Left renal pelvis (tissue), 4 donors: ENCODE measurements at regions not wholly inside any gene's neighbourhood (a gene's known extent, or its start where the extent isn't known, plus 50 kb on each side); places are given as distances from the start of the nearest gene placed in this dataset.

Experiments
- DNase-seq, 4 donors: peaks; one replicate each; pipeline ENCODE4 v3.0.0-alpha.2; 2013; ENCODE audit warnings: low read depth in 4 of 4, low spot score in 3 of 4

DNA sequence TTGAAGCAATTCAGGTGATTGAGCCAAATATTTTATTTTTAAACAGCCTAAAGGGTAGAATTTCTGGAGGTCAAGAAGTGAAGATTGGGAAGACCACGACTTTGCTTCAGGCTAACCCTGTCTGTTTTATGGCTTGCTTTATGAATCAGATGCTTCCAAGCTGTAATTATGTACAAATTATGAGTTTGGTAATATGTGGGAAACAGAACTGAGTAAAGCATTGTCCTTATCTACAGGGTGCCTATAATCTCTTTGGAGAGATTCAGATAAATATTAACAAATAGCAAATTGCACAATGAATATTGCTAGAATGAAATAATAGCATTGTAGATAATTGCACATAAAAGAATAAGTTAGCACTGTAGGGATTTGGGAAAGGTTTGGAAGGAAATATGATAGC is 539.4 kb upstream of the CDH2 start:
- no peak for DNase-seq

DNA sequence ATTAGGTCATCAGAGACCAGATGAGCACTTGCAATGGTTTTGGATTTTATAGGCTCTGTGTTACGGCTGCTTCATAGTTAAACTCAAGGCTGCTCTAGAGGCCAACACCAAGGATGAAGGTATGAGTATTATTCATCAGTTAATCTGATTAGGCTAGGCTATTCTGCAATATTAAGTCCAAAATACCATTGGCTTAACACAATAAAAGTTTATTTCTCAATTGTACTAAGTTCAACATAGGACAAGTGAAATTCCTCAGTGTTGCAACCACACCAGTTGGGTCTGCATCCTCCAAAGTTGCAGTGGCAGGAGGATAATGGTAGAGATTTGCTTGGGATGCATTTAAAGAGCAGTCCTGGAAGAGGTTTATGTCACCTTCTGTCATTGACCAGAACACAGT is 538.3 kb upstream of the CDH2 start:
- DNase-seq = no peak

DNA sequence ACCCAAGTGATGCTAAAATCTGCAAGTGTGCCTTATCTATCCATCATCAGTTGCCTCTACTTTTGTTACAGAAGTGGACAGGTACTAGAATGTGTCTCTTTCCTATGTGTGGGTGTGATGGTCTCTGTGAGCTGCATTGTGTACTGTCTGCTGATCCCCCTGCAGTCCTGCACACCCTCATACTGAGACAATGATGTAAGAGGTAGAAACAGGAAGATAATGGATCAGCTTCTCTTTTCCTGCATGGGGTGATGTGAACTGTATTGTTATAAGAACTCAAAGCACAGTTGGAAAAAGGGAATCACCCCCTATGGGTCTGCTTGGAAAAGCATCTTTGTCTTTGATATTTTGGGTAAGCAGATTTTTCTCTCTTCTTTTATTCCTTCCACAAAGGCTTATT is 537.6 kb upstream of the CDH2 start:
- no peak for DNase-seq

DNA sequence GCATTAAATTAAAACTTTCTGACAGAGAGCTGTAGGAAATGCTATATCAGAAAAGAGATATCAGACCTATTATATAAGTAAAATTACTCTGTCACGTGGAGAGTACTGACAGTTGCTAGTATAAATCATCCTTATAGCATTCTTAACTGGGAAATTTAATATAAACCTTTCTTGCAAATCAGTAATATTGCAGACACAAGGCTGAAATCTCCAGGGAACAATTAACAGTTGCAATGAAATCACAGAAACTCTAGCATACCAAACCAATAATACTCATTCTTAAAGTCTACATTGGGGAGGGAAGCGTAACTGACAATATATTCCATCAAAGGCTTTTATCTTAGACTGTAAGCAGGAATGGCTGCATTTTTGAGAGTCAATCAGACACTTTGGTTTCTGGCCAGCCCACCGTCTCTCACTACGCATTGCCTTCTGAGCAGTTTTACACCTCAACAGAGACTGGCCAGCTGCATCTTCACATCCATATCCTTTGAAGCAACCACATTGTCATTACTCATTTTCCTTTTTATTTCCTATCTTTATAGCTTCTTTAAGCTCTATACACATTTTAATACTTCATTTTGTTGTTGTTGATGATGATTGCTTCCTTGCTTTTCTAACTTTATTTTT is 536.0 kb upstream of the CDH2 start:
- DNase-seq = no peak

DNA sequence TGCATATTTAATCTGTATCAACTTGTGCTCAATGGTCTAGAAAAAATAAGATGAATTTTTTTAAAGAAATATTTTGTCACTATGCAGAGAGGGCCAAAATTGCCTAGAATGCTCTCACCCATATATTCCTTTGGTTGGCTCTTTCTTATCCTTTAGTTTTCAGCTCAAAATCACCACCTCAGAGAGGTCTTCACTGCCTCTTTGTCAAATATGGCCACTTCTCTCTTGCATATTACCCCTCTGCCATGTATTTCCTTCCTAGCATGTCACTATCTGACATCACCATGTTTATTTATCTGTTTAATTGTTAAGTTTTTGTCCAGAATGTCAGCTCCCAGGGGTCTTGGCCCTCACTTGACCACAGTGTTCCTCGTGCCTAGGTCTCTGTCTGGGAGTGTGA is 535.2 kb upstream of the CDH2 start:
- DNase-seq = no peak

DNA sequence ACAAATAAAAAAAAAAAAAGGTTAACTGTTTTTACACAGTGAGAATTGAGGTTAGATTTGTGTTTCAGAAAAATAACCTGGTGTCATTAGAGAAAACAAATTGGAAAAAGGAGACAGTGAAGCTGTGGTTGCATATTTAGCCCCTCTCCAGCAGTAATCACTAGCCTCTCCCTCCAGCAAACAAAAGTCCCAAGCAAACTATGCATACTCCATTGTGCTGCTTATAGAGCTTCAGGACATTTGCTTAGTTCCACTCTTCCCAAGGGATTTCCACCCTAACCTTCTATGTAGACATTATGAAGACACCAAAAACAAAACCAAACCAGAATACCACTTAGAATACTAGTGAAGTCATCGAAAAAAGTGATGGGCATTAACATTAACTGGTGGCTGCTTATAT is 534.2 kb upstream of the CDH2 start:
- DNase-seq = no peak

DNA sequence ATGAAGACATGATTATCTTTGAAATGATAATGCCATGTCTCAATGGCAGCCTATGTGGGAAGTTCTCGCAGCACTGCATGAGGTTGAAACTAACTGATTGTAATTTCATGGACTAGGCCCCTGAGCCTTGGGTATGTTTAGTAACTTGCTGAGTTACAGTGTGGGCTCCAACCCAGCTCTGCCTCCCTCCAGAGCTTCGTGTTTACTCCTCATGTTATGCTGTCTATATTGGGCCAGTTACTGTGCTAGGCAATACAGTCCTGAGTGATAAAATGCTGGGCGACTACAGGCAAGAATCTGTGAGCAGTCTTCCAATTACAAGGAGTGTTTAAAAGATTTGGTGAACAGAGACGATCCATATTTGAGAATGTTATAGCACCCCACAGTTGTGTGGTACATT is 530.1 kb upstream of the CDH2 start:
- no peak for DNase-seq

DNA sequence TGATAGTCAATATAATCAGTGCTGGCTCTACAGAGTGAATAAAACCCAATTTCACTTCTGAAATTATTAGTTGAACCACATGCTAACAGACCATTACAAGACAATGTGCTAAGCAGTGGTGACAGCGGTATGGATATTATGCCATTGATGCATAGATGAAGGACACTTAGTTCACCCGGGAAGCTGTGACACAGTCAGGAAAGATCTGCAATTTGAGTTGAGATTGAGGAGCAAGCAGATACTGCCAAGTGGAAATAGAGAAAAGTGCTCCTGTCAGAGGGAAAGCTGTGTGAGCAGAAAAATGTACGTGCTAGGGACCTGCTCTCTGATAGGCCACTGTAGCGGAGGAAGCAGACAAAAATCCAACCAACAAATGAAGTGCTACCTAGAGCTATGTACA is 529.5 kb upstream of the CDH2 start:
- DNase-seq = no peak

DNA sequence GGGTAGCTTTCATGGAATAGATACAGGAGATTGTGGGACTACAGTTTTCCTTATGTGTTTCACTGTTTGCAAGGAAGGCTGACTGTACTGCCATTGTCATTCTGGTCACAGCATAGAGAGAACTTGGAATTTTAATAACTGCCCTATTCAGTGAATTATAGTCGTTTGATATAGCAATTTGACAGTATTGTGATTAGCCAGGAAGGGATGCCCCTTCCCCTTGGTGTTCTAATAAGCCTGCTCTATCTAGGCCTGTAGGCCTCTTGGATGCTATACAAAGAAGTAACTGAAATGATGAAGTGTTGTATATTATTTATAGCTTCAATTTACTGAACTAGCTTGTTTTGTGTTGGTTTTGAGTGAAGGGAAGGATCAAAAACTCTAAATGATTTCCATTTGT is 528.6 kb upstream of the CDH2 start:
- DNase-seq = no peak

DNA sequence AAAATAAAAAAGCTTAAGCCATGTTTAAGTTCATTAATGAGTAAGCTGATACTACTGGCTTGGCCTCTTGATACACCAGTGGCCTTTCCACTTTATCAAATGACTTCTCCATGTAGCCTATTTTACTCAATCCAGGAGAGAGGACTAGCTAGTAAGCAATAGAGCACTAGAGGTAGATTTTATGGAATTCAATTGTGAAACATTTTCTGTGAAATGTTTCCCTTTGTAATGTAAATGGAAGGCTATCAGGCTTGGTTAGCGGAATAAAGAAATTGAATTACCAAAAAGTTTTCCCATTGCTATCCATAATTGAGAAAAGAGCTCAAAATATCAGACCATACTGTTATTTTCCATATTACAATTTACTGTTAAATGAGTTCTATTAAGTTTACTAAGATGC is 515.4 kb upstream of the CDH2 start:
- DNase-seq = no peak

DNA sequence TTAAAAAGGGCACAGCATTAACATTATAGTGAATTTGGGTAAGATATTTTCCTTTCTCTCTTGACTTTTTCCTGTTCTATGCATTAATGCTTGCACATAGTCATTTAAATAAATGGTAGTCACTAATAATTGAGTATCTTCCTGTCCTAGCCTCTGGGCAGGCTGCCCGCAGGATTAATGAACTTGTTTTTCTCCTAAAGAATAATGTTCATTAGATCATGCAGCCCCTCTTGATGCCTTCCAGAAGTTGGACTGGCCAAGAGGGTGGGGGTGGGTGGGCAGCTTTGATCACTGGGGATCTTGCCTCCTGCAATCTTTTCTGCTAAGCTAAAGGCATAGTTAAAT is 514.5 kb upstream of the CDH2 start:
- no peak for DNase-seq

DNA sequence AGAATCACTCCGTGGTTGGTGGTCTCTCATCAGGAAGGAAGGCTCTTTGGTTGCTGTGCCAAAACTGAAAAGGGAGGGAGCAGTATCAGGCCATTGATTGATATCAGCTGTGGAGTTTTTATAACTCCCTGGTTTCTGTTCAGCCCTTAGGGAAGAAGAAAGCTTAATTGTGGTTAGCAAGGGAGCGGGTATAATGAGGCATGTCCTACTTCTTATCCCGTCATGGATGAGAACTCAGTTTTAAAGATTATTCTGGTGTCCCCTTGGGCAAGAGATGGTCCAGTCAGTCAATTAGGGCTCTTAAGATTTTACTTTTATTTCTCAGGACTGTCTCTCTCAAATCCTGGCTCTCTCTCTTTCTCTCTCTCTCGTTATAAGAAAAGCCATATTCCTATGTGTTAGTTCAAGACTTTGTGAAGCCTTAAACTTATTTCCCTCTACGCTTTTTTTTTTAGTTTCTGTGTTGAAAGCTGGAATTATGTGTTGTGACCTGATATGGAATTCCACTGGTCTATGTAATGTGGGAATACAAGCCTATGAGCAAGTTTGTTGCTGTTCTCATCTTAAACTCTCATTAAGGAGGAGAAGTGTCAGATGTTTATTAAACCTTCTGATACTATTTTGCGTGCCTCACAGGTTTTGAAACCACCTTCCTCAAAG is 514.0 kb upstream of the CDH2 start:
- no peak for DNase-seq

DNA sequence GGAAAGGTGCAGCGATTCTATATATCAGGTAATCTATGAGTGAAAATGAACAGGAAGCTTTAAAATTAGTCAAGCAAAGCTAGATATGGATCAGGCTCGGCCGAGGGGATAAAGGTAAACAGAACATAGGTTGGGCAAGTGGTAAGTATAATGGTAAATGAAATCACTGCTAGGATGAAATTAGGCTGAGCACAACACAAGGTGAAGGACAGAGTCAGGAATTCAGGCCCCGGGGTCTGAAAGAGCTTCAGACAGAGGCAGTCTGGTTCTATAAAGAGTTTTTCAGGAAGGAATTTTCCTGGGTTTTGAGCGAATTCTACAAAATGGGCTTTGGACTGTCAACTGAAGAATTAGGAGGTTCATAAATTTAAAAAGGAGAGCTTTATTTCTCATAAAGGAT is 513.2 kb upstream of the CDH2 start:
- DNase-seq = no peak

DNA sequence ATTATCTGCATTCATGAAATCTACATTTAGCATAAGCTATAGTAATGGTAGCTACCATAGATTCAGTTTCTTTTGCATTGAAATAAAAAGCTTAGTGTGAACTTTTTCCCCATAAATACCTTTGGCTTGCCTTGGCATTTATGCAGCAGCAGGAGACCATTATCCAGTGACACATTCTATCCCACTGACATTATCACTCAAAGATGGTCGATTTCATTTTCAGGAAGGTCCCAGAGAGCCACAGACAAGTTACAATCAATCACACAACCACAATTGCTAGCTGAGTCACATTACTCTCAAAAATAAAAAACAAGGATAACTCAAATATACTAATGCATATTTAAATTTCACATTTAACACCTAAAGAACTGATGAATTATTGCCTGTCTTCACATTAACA is 512.7 kb upstream of the CDH2 start:
- no peak for DNase-seq

DNA sequence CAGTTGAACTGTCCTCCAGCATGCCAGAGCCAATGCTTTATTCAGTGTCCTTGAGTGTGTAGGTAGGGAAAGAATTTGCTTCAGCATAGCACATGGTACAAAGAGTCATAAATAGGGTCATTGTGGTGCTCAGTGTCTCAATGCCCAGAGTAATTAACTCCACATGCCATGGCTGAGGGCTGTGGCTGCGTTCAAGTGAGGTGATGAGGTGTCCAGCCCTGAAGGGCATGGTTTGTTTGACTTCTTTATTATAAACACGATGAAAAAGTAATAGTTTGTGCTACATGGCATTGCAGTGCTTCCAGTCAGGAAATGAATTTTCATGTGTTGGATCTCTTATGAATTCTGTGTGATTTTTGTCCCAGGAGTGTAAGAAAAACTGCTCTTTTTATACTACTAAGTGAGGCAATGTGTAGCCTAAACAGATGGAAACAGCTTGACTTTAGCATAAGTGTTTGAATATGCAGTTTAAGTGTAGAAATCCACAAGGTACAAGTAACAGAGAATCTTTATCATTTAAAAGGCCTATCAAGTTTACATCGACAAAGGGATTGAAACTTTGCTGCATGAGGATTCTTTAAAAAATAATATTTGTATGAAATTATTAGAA is 507.9 kb upstream of the CDH2 start:
- DNase-seq = no peak

DNA sequence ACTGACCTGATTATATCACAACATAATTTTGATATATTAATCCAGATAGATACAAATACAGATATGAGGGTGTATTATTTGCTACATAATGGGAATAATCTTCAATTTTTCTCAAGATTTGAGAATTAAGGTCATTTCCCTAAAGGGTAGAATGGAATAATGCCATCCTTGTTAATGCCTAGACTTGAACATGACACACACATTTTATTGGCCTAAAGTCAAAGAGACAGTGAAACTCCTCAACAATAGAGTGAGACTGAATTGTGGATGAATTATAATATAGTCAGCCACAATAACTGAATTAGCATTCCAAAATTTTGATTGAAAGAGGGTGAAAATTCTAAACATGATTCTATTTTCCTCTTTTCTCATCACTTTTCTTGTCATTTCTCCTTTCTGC is 506.0 kb upstream of the CDH2 start:
- no peak for DNase-seq

DNA sequence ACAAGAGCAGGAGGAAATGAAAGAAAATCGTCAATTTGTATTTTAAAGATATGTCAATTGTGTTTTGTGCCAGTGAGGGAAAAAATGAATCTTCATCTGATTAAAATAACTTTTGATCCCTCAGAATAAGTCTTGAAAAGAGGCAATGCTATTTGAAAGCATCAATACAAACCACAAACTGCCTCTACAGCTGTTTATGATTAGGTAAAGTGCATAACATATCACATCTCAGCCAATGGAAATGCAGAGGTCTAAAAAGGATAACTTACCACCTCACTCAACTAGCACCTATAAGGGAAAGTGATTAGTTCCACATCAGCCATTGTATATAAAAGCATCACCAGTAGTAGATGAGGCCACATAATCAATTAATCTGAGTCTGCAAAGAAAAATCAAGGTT is 492.2 kb upstream of the CDH2 start:
- DNase-seq = no peak

DNA sequence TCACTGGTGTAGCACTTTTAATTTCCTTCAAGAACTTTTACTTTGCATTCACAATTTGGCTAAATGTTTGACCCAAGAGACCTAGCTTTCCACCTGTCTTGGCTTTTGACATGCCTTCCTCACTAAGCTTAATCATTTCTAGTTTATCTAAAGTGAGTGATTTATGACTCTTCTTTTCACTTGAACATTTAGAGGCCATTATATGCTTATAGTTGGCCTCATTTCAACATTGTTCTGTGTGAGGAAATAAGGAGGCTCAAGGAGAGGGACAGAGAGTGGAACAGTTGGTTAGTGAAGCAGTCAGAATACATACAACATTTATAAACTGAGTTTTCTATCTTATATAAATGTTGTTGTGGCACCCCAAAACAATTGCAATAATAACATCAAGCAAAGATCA is 489.3 kb upstream of the CDH2 start:
- DNase-seq = no peak

DNA sequence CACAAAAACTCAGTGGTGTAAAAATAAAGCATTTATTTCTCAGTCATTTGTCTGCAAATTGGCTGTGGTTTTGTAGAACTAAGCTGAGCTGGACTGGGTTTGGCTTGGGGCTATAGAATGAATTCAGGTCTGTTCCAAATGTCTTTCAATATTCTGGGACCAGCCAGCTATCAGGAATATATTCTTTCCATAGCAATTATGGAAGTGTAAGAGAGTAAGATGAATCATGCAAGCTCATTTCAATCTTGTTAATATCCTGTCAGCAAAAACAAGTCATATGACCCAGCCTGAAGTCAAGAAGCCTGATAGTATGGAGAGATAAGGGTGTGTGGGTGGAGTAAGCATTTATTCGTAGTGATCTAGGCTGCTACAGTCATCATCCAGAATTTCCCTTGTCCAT is 481.0 kb upstream of the CDH2 start:
- no peak for DNase-seq

DNA sequence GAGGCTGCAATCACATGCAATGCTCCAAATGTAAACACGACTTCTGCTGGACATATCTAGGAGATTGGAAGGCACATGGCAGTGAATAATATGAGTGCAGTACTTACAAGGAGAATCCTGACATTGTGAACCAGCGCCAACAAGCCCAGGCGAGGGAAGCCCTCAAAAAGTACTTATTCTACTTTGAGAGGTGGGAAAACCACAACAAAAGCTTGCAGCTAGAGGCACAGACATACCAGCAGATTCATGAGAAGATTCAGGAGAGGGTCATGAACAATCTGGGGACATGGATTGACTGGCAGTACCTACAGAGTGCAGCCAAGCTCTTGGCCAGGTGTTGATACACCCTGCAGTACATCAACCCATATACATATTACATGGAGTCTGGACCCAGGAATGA is 475.7 kb upstream of the CDH2 start:
- DNase-seq = no peak

DNA sequence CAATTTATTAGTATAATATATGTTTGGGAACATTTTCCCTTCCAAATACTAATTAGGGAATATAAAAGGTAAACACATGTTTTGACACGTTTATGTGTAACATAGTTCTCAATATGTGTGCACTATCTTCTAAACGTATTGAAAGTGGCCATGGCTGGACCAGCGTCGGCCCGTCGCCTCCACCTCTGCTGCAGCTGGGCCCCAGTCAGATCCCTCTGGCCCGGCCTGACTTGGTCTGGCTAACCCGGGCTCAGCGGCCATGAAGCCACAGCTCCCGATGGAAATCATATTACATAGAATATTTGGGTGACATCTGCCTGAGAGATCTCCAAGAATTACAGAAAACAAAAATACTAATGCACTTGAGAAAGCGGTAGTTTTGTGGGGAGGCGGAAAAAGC is 474.4 kb upstream of the CDH2 start:
- no peak for DNase-seq

DNA sequence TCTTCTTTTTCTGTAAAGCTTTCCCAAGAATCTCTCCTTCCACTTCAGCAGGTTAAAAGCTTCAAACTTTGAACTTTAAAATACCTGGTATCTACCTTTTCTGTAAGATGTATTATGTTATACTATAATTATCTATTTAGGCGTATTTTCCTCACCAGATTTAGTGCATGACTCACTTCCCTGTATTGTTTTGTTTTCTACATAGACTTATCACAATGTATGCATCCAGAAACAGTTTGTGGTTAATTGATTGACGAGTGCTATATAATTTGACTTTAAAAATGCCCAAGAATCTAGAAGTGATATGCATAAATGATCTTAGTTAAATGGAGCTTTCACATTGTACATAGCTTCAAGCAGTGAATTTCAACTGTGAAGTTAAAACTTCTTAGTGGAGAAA is 473.9 kb upstream of the CDH2 start:
- no peak for DNase-seq

DNA sequence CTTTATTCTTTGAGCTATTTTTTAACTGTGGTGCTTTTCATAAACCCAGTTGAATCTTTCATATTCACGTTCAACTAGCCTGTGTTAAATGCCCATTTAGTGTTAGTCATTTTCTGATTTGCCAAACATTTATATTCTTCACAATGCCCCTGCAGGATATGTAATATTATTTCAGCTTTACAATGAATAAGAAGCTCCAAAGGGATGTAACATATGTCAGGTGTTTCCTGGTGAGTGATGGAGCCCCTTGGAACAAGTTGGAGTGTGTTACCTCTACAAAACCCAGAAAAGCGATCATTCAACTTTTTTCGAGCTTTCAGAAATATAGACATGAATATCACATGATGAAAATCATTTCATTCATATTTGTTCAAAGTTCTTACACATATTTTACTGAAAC is 471.0 kb upstream of the CDH2 start:
- no peak for DNase-seq
